Small intestine (tissue), 7 donors: ENCODE measurements at regions not wholly inside any gene's neighbourhood (a gene's known extent, or its start where the extent isn't known, plus 50 kb on each side); places are given as distances from the start of the nearest gene placed in this dataset.

ENCODE experiments used
- DNase-seq, 2 donors: peaks; one replicate each; pipeline versions ENCODE4 v3.0.0 to v3.0.0-alpha.2; 2013
- FAIRE-seq: peaks from 2 replicates; lab custom pipeline; 2012; peaks lifted over from hg19 to GRCh38; lab: Jason Lieb, UNC
- H3K27ac ChIP-seq, 3 donors: one replicate each; pipeline ENCODE4 v1.5.1; 2013; ENCODE audit warnings: low read length in 2 of 3, mild to moderate bottlenecking in 2 of 3, control low read depth in 1 of 3, inconsistent platforms in 1 of 3, low read depth in 1 of 3, moderate library complexity in 1 of 3
- H3K27me3 ChIP-seq, 3 donors: one replicate each; pipeline ENCODE4 v1.6.1; 2013; ENCODE audit warnings: low read length in 3 of 3, inconsistent platforms in 1 of 3; ENCODE audit not compliant: control insufficient read depth in 3 of 3, insufficient read depth in 3 of 3
- H3K36me3 ChIP-seq, 3 donors: one replicate each; pipeline ENCODE4 v1.6.1; 2013; ENCODE audit warnings: low read length in 3 of 3, inconsistent platforms in 1 of 3, low read depth in 1 of 3, mild to moderate bottlenecking in 1 of 3, moderate library complexity in 1 of 3; ENCODE audit not compliant: control insufficient read depth in 3 of 3, insufficient read depth in 2 of 3
- H3K4me1 ChIP-seq, 3 donors: one replicate each; pipeline ENCODE4 v1.6.1; 2013; ENCODE audit warnings: low read length in 2 of 3, inconsistent platforms in 1 of 3, low read depth in 1 of 3, mild to moderate bottlenecking in 1 of 3, moderate library complexity in 1 of 3; ENCODE audit not compliant: control insufficient read depth in 3 of 3, insufficient read depth in 2 of 3
- H3K4me3 ChIP-seq, 3 donors: one replicate each; pipeline ENCODE4 v1.5.1; 2013; ENCODE audit warnings: low read length in 3 of 3, control low read depth in 1 of 3, inconsistent platforms in 1 of 3, low read depth in 1 of 3, mild to moderate bottlenecking in 1 of 3, moderate library complexity in 1 of 3
- H3K9me3 ChIP-seq, 2 donors: one replicate each; pipeline ENCODE4 v1.6.1; 2013; ENCODE audit warnings: low read depth in 1 of 2, low read length in 1 of 2; ENCODE audit not compliant: control insufficient read depth in 2 of 2, insufficient read depth in 1 of 2
- WGBS, 3 donors: extraction: QIAGEN DNeasy Blood & Tissue Kit; methylation state at CpG; one replicate each; pipeline ENCODE4 v1.1.7; 2013; 5-methylcytosine and 5-hydroxymethylcytosine counted together
- donor health status: healthy with polysubstance abuse.
- donor health status: control.
- donor health status: control.
- donor health status: Bipolar disorder and iron deficiency.
- donor health status: healthy.

GRCh38 chr12:127290251-127290650, 976.7 kb upstream of the TMEM132C start:
- WGBS, 3 donors, result 72 to 79% (median 73%) methylated on average over 5 of the region's 5 CpGs
- Histone ChIP-seq H3K9me3 (no peaks in the 10 kb centered on the region), H3K4me1 (no peaks in the 10 kb centered on the region), H3K27me3 (no peaks in the 10 kb centered on the region), H3K27ac (no peak overlapping the region), H3K36me3 (no peaks in the 10 kb centered on the region), H3K4me3 (no peak overlapping the region)
- FAIRE-seq (no peak), DNase-seq (no peak)

GRCh38 chr12:127292736-127293135, 974.2 kb upstream of the TMEM132C start:
- DNase-seq (no peak), FAIRE-seq (no peak)
- Histone ChIP-seq H3K36me3 (no peaks in the 10 kb centered on the region), H3K27me3 (no peaks in the 10 kb centered on the region), H3K4me3 (no peak overlapping the region), H3K4me1 (no peaks in the 10 kb centered on the region), H3K9me3 (no peaks in the 10 kb centered on the region), H3K27ac (no peak overlapping the region)
- 81 to 87% (median 81%) methylated on average over 6 of the region's 6 CpGs for WGBS, 3 donors

DNA sequence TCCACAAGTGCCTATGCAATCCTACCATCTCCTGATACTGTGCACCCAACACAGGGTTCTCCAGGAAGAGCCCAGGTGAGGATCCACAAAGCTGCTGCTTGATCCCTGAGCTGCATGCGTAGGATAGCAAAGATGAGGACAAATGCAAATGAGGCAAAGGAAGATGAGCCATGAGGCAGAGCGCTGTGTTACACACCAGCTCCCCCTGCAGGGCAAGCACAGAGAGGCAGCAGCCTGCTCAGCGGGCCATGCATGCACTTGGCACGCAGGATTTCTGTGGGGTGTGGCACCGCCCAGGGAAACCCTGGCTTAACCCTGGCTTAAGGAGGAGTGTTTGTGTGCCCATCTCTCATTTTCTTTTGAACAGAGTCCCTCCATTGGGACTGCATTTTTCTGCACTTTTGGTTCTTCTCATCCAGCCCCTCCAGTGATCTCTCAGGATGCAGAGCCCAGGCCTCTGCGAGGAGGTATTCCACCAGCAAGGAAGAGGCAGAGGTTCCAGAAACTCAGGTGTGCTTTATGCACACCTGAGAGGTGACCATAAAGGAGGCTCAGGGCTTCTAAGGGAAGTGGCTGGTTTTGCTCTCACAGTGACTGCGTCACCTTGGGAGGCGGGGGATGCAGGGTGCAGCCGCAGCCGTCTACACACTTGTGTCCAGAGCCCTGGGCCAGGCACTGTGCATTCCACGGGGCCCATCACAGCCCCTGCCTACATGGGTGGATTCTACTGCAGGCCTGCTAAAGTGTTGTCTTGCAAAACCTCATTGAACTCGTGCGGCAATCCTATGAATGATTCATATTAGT, 973.3 kb upstream of the TMEM132C start:
- Histone ChIP-seq H3K27ac (no peak overlapping the region), H3K9me3 (no peaks in the 10 kb centered on the region)
- 58 to 67% (median 66%) methylated on average over 13 of the region's 13 CpGs for WGBS, 3 donors

DNA sequence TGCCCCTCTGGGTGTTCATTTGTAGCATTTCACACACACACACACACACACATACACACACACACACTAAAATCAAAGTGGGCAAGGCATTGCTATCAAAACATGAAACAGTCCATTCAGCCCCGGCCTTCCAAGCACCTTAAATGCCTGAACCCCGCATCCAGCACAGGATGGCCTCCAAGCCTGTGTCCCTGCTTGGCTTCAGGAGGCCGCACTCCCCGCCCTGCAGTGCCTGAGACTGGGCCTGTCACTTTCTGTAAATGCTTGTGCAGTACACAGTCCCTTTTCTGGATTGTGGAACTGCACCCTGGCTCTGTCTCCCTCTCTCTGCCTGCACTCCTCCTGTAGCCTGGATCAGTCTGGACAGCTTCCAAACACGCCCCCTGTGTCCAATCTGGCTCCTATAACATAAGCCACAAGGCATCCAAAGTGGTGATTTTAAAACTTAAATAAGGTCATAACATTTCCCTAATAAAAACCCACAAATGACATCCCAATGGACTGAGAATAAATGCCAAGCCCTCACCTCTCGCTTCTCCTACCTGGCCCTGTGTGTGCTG, 972.2 kb upstream of the TMEM132C start:
- H3K27me3 ChIP-seq, result peaks cover 0 to 2% (median 0%) of the 10 kb centered on the region in 3 donors
- H3K27ac ChIP-seq, result no peak overlapping the region
- H3K4me3 ChIP-seq, result no peak overlapping the region
- peaks cover 0 to 3% of the 10 kb centered on the region in 2 donors for H3K9me3 ChIP-seq
- FAIRE-seq (no peak), DNase-seq (no peak)
- H3K36me3 ChIP-seq, result no peaks in the 10 kb centered on the region
- H3K4me1 ChIP-seq, result no peaks in the 10 kb centered on the region
- WGBS, 3 donors, result 76 to 82% (median 79%) methylated on average over 6 of the region's 6 CpGs

More for the DNA sequence above, 973.3 kb upstream of the TMEM132C start:
- DNase-seq (peak; percentile 36 to 40), FAIRE-seq (no peak)
- Histone ChIP-seq H3K4me1 (no peaks in the 10 kb centered on the region), H3K36me3 (no peaks in the 10 kb centered on the region), H3K27me3 (peaks cover 0 to 2% (median 0%) of the 10 kb centered on the region in 3 donors), H3K4me3 (no peak overlapping the region)

DNA sequence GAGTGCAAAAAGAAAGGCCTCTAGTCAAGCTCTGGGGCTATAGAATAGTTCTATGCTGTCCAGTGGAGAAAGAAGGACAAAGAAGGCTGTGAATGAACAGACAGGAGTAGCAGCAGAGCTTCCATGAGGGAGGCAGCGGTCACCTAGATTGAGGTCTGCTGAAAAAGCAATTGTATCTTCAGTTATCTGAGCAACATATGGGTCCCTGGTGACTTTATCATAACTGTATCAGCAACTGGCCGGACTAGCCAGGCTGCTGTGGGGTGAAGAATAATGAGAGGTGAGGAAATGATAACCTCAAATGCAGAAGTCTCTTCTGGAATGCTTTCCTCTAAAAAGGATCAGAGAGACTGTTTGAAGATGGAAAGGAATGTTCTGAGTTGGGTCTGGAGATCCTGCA, 971.3 kb upstream of the TMEM132C start:
- DNase-seq (no peak), FAIRE-seq (no peak)
- H3K4me1 ChIP-seq, result no peaks in the 10 kb centered on the region
- peaks cover 0 to 6% of the 10 kb centered on the region in 2 donors for H3K9me3 ChIP-seq
- no peak overlapping the region for H3K4me3 ChIP-seq
- H3K27me3 ChIP-seq, result peaks cover 0 to 2% (median 0%) of the 10 kb centered on the region in 3 donors
- no peaks in the 10 kb centered on the region for H3K36me3 ChIP-seq
- 65 to 82% (median 78%) methylated on average over 2 of the region's 2 CpGs for WGBS, 3 donors
- H3K27ac ChIP-seq, result no peak overlapping the region

DNA sequence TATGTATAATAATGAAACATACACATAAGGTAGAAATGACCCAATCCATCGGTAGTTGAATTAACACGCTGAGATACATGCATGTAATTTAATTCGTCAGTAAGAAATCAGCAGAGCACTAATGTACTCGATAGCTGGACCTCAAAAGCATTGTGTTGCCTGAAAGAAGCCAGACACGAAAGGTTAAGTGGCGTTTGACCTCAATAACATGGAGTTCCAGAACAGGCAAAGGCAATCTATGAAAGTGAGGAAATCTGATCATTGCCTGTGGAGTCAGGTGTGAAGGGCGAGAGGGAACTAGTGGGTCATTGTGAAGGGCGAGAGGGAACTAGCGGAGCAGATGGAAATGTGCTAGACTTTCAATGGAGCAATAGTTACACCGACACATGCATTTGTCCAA, 970.4 kb upstream of the TMEM132C start:
- H3K4me1 ChIP-seq, result no peaks in the 10 kb centered on the region
- no peak overlapping the region for H3K27ac ChIP-seq
- peaks cover 0 to 6% of the 10 kb centered on the region in 2 donors for H3K9me3 ChIP-seq
- DNase-seq, result no peak
- H3K4me3 ChIP-seq, result no peak overlapping the region
- WGBS, 3 donors, result 75 to 88% (median 85%) methylated on average over 10 of the region's 10 CpGs
- peaks cover 0 to 2% (median 0%) of the 10 kb centered on the region in 3 donors for H3K27me3 ChIP-seq
- no peaks in the 10 kb centered on the region for H3K36me3 ChIP-seq
- FAIRE-seq, result no peak

GRCh38 chr12:127297327-127297726, 969.6 kb upstream of the TMEM132C start:
- no peaks in the 10 kb centered on the region for H3K36me3 ChIP-seq
- WGBS, 3 donors, result 82 to 83% (median 83%) methylated on average over 3 of the region's 3 CpGs
- peaks cover 0 to 2% (median 0%) of the 10 kb centered on the region in 3 donors for H3K27me3 ChIP-seq
- H3K4me1 ChIP-seq, result no peaks in the 10 kb centered on the region
- H3K9me3 ChIP-seq, result peaks cover 0 to 6% of the 10 kb centered on the region in 2 donors
- FAIRE-seq, result no peak
- DNase-seq, result no peak
- H3K4me3 ChIP-seq, result no peak overlapping the region
- H3K27ac ChIP-seq, result no peak overlapping the region

DNA sequence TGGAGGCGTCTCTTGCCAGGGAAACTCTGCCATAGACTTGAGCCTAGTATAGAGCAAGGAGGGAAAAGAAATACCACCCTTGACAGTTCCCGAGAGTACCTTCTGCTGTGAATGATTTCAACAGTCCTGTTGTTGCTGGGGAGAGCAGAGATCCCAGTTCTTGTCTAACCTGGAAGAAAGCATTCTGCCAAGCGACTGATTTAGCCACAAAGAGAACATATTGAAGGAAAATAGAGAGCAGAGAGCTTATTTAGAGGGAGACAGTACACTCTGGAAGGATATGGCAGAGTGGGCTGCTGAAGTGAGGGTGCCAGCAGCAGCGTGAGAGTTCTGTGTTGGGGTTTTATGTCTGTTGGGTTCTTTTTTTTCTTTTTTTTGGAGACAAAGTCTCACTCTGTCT, 966.9 kb upstream of the TMEM132C start:
- Histone ChIP-seq H3K4me1 (no peaks in the 10 kb centered on the region), H3K36me3 (no peaks in the 10 kb centered on the region), H3K9me3 (peaks cover 0 to 6% of the 10 kb centered on the region in 2 donors), H3K27ac (no peak overlapping the region), H3K27me3 (peaks cover 0 to 2% (median 0%) of the 10 kb centered on the region in 3 donors), H3K4me3 (no peak overlapping the region)
- DNase-seq (no peak), FAIRE-seq (no peak)
- 79 to 85% (median 82%) methylated on average over 4 of the region's 4 CpGs for WGBS, 3 donors
